K562 (cell line): ENCODE measurements at regions not wholly inside any gene's neighbourhood (a gene's known extent, or its start where the extent isn't known, plus 50 kb on each side); places are given as distances from the start of the nearest gene placed in this dataset.

Experiments
- ATAC-seq: fragments of 200-7000 bp; cut with Tn5 transposase; 3 replicates; pipeline ENCODE4 v1.9.1; 2020; ENCODE audit warnings: moderate library complexity
- BruUV-seq: library from RNA; stranded (reverse); fragments of 400-500 nt; replicated peaks from 2 replicates; lab custom pipeline; 2021; lab: Mats Ljungman, UMichigan
- CTCF ChIA-PET: fragments of 300-600 bp; formaldehyde crosslinking; extraction: SDS; loops from one replicate; lab custom pipeline; 2021; ENCODE audit warnings: low intra/inter-chr PET ratio; lab: Yijun Ruan, JAX
- POLR2A ChIA-PET: fragments of 300-600, 350-650 bp; sonication (Branson Sonifier 250); formaldehyde crosslinking; extraction: SDS; loops from one replicate; lab custom pipeline; 2021; ENCODE audit warnings: antibody characterized with exemption, inconsistent platforms; lab: Yijun Ruan, JAX
- DNase-seq, 4 experiments: peaks; one replicate each; pipeline versions ENCODE4 v3.0.0 to v3.0.0-alpha.2; 2011 to 2018; ENCODE audit warnings: low spot score in 3 of 4, mixed read lengths in 3 of 4; ENCODE audit errors: extremely low read depth in 1 of 4
- FAIRE-seq: peaks from 2 replicates; lab custom pipeline; 2011; peaks lifted over from hg19 to GRCh38; lab: Jason Lieb, UNC
- H2AFZ ChIP-seq: 2 replicates; pipeline ENCODE4 v1.6.0; 2011; ENCODE audit warnings: low read depth, low read length, control low read depth, inconsistent platforms
- H3K27ac ChIP-seq: fragments of 200-600 bp; 3 replicates; pipeline ENCODE4 v1.8.0; 2011; ENCODE audit warnings: low read depth, mild to moderate bottlenecking, control low read depth, inconsistent platforms, low read length, moderate library complexity, mixed read lengths; ENCODE audit errors: extremely low read depth
- H3K27me3 ChIP-seq, 2 experiments: fragments of 300-600 bp in 1 of 2; 2 replicates in 1 of 2; 3 replicates in 1 of 2; pipeline versions ENCODE4 v1.6.0 to v1.8.0; 2011; ENCODE audit warnings: inconsistent platforms in 2 of 2, low read length in 2 of 2, mild to moderate bottlenecking in 1 of 2, mixed read lengths in 1 of 2, moderate library complexity in 1 of 2; ENCODE audit not compliant: control insufficient read depth in 2 of 2, insufficient read depth in 2 of 2
- H3K36me3 ChIP-seq: fragments of 300-600 bp; 3 replicates; pipeline ENCODE4 v1.8.0; 2011; ENCODE audit warnings: mild to moderate bottlenecking, low read length, inconsistent platforms; ENCODE audit not compliant: control insufficient read depth, insufficient read depth
- H3K4me1 ChIP-seq, 2 experiments: fragments of 200-600 bp in 1 of 2; replicated peaks in 1 of 2; 2 replicates in 1 of 2; 3 replicates in 1 of 2; pipeline versions ENCODE4 v1.5.1 to v1.8.0; 2011; ENCODE audit warnings: inconsistent platforms in 2 of 2, low read length in 2 of 2, mild to moderate bottlenecking in 1 of 2, mixed read lengths in 1 of 2, moderate library complexity in 1 of 2; ENCODE audit not compliant: control insufficient read depth in 2 of 2, insufficient read depth in 2 of 2
- H3K4me2 ChIP-seq: 2 replicates; pipeline ENCODE4 v1.6.1; 2011; ENCODE audit warnings: low read length, control low read depth, inconsistent platforms, mixed read lengths; ENCODE audit not compliant: insufficient read depth
- H3K4me3 ChIP-seq: fragments of 200-600 bp; sonication (generic), shearing (Covaris generic); 2 replicates; pipeline ENCODE4 v1.5.1; 2016; ENCODE audit warnings: control low read depth, inconsistent platforms
- H3K79me2 ChIP-seq: fragments of 200-600 bp; 3 replicates; pipeline ENCODE4 v1.8.0; 2011; ENCODE audit warnings: low read length, inconsistent platforms; ENCODE audit not compliant: control insufficient read depth, insufficient read depth
- H3K9ac ChIP-seq, 2 experiments: 2 replicates each; pipeline versions ENCODE4 v1.6.0 to v1.6.1; 2011; ENCODE audit warnings: low read depth in 2 of 2, low read length in 2 of 2, control low read depth in 1 of 2, inconsistent platforms in 1 of 2, mild to moderate bottlenecking in 1 of 2, mixed read lengths in 1 of 2; ENCODE audit not compliant: insufficient read depth in 1 of 2
- H3K9me1 ChIP-seq: one replicate; pipeline ENCODE4 v1.6.0; 2011; ENCODE audit warnings: inconsistent platforms, mild to moderate bottlenecking, low read length, moderate library complexity; ENCODE audit not compliant: control insufficient read depth, insufficient read depth
- H3K9me3 ChIP-seq: replicated peaks from 2 replicates; pipeline ENCODE4 v1.5.1; 2011; ENCODE audit warnings: low read depth, low read length, inconsistent platforms; ENCODE audit not compliant: control insufficient read depth, insufficient read depth
- H4K20me1 ChIP-seq: replicated peaks from 2 replicates; pipeline ENCODE4 v1.6.1; 2011; ENCODE audit warnings: low read length, inconsistent platforms, mixed read lengths; ENCODE audit not compliant: control insufficient read depth, insufficient read depth
- FOXM1 ChIP-seq, 2 experiments: fragments of 450-650 bp in 1 of 2; sonication (generic) in 1 of 2; formaldehyde crosslinking in 1 of 2; IDR thresholded peaks; 2 replicates each; pipeline versions ENCODE4 v1.6.1 to v1.9.0; 2017 to 2022; ENCODE audit warnings: low read depth in 2 of 2, mild to moderate bottlenecking in 2 of 2, missing genetic modification reagents in 1 of 2, moderate library complexity in 1 of 2
- GATA2 ChIP-seq: sonication (generic); formaldehyde crosslinking; IDR thresholded peaks from 2 replicates; pipeline ENCODE4 v1.4.0; 2020; ENCODE audit warnings: mild to moderate bottlenecking, missing genetic modification reagents
- KAT8 ChIP-seq: fragments of 450-650 bp; IDR thresholded peaks from 2 replicates; pipeline ENCODE4 v1.6.1; 2016; ENCODE audit warnings: low read depth, mild to moderate bottlenecking
- NFATC3 ChIP-seq: fragments of 450-650 bp; IDR thresholded peaks from 2 replicates; pipeline ENCODE4 v1.6.1; 2017; ENCODE audit warnings: mild to moderate bottlenecking
- PHF21A ChIP-seq: fragments of 450-650 bp; IDR thresholded peaks from 2 replicates; pipeline ENCODE4 v1.6.1; 2017; ENCODE audit warnings: low read depth, borderline replicate concordance
- STAG1 ChIP-seq: sonication (generic); formaldehyde crosslinking; IDR thresholded peaks from 2 replicates; pipeline ENCODE4 v1.5.0; 2020; ENCODE audit warnings: missing genetic modification reagents, borderline replicate concordance
- ZNF3 ChIP-seq: fragments of 250-450 bp; sonication (Bioruptor Pico); IDR thresholded peaks from 2 replicates; pipeline ENCODE4 v1.5.0; 2021; ENCODE audit warnings: mild to moderate bottlenecking, moderate library complexity
- WGBS: fragments of 100-300 bp; shearing (Covaris generic); methylation state at CpG from one replicate; pipeline ENCODE4 v1.1.6; 2016; ENCODE audit warnings: low coverage, mixed read lengths; ENCODE audit not compliant: insufficient coverage; ENCODE audit errors: missing lambda C conversion rate; 5-methylcytosine and 5-hydroxymethylcytosine counted together
- in situ Hi-C: fragments of 300-500 bp; cut with MboI; formaldehyde crosslinking; loops from 4 replicates; pipeline ENCODE4 v1.15.0; 2018; ENCODE audit warnings: inconsistent platforms, mixed read lengths
- intact Hi-C: fragments of 100-400 bp; cut with micrococcal nuclease; formaldehyde crosslinking; loops from 2 replicates; pipeline ENCODE4 v1.14.2; 2022
- TF ChIP-seq, protein P1 (sequence below): fragments of 450-650 bp; IDR thresholded peaks from 2 replicates; pipeline ENCODE4 v1.6.1; 2017; ENCODE audit warnings: antibody characterized with exemption
- TF ChIP-seq, protein P2 (sequence below): fragments of 250-450 bp; sonication (Bioruptor Pico); IDR thresholded peaks from 2 replicates; pipeline ENCODE4 v1.8.0; 2022; ENCODE audit warnings: moderate library complexity, mild to moderate bottlenecking, inconsistent platforms
- TF ChIP-seq, protein P3 (sequence below), 3 experiments: IDR thresholded peaks in 2 of 3; conservative IDR thresholded peaks in 1 of 3; 2 replicates each; pipeline ENCODE4 v1.5.1; 2011 to 2012; ENCODE audit warnings: low read length in 3 of 3, mild to moderate bottlenecking in 3 of 3, control low read depth in 2 of 3, improper control_type of control experiment in 1 of 3, inconsistent platforms in 1 of 3, low read depth in 1 of 3, mixed read lengths in 1 of 3, moderate library complexity in 1 of 3; ENCODE audit not compliant: insufficient read depth in 2 of 3

- no TSS peak for BruUV-seq
- Histone ChIP-seq H3K9me1 (no peaks in the 10 kb centered on the region), H3K27me3 (peaks cover 0 to 20% of the 10 kb centered on the region in 2 experiments; a peak in 2 of 5 replicates), H3K9me3 (no peaks in the 10 kb centered on the region), H3K4me3 (no peak overlapping the region), H3K79me2 (no peaks in the 10 kb centered on the region), H3K27ac (no peak overlapping the region), H3K9ac (no peak overlapping the region), H3K4me1 (no peaks in the 10 kb centered on the region; a peak in 1 of 5 replicates), H3K4me2 (no peak overlapping the region), H2AFZ (no peak overlapping the region), H4K20me1 (no peaks in the 10 kb centered on the region), H3K36me3 (no peaks in the 10 kb centered on the region)
- TF ChIP-seq PHF21A (no peak), STAG1 (no peak), KAT8 (no peak), ZNF3 (CRISPR knock-in tag) (no peak)
- intact Hi-C loops (no loop called here), in situ Hi-C loops (no loop called here)
- ChIA-PET POLR2A (interaction anchor here (0.7 kb wide), 1 partner anchor 106 kb away, joined by 3 read pairs; no protein-coding TSS in a partner anchor), CTCF (no interaction called here)
- WGBS, result 9% methylated on average over 7 of the region's 8 CpGs
- no peak for ATAC-seq
- FAIRE-seq, result no peak
- DNase-seq, result no peak
These were observed 96.3 kb upstream of the CLMN start for GRCh38 chr14:95415993-95416392.

DNA sequence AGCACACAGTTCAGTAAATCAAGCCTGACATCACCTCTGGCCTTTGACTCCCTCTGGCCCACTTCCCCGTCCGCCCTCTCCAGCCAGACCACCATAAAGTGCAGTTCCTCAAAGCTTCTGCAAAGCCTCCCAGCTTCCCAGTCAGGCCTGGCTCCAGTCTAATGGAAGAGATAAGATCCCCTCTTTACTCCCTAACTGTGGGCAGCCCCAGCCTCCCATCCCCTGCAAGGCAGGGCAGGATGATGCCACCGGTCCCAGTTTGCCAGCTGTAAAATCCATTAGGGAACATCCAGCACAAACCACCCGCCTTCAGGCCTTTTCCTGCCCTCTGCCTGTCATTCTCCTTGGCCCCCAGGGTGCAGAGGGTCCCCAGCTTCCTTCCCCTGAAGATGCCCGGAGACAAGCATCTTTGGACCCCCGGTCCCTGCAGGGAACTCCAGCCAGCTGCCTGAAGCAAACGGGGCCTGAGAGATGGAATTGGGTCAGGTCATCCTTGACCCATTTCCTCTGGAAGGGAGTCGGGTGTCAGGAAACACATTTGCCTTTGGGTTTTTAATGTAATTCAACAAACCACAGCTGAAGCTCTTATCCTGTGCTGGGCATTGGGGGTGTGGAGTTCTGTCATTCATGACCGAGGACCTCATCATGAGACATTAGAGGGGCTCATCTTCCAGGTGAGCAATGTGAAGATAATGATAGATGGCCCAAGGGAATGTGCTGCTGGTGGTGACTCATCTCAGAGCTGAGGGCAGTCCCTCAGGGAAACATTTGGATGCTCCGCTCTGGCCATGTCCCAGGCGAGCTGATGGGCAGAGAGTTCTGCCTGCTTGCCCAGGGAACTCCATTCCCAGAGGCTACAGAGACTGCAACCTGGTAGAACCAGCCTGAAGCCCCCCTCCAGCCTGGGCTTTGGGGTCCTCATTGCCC lies 93.8 kb upstream of the CLMN start:
- DNase-seq (no peak), ATAC-seq (no peak), FAIRE-seq (no peak)
- intact Hi-C loops (no loop called here), in situ Hi-C loops (no loop called here)
- Histone ChIP-seq H3K79me2 (no peaks in the 10 kb centered on the region), H3K9me3 (no peaks in the 10 kb centered on the region), H3K4me2 (no peak overlapping the region), H3K4me3 (no peak overlapping the region), H3K9me1 (no peaks in the 10 kb centered on the region), H3K27ac (no peak overlapping the region), H2AFZ (no peak overlapping the region), H3K27me3 (peaks cover 3 to 33% of the 10 kb centered on the region in 2 experiments; a peak in 3 of 5 replicates), H3K36me3 (no peaks in the 10 kb centered on the region), H3K9ac (no peak overlapping the region), H4K20me1 (no peaks in the 10 kb centered on the region), H3K4me1 (no peaks in the 10 kb centered on the region; a peak in 1 of 5 replicates)
- POLR2A ChIA-PET, result no interaction called here
- CTCF ChIA-PET, result no interaction called here
- no TSS peak for BruUV-seq
- WGBS, result 5% methylated on average over 7 of the region's 11 CpGs
- no peak for TF ChIP-seq FOXM1 (IDR thresholded peaks at IDR 0.05; ENCODE audit: low read depth)
- no peak for TF ChIP-seq FOXM1 (CRISPR knock-in tag; IDR thresholded peaks at IDR 0.05; ENCODE audit: low read depth)
- TF ChIP-seq, protein P1, sequence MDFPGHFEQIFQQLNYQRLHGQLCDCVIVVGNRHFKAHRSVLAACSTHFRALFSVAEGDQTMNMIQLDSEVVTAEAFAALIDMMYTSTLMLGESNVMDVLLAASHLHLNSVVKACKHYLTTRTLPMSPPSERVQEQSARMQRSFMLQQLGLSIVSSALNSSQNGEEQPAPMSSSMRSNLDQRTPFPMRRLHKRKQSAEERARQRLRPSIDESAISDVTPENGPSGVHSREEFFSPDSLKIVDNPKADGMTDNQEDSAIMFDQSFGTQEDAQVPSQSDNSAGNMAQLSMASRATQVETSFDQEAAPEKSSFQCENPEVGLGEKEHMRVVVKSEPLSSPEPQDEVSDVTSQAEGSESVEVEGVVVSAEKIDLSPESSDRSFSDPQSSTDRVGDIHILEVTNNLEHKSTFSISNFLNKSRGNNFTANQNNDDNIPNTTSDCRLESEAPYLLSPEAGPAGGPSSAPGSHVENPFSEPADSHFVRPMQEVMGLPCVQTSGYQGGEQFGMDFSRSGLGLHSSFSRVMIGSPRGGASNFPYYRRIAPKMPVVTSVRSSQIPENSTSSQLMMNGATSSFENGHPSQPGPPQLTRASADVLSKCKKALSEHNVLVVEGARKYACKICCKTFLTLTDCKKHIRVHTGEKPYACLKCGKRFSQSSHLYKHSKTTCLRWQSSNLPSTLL, result no peak
- no peak for TF ChIP-seq NFATC3
- TF ChIP-seq GATA2 (CRISPR knock-in tag), result no peak
- TF ChIP-seq, protein P2, sequence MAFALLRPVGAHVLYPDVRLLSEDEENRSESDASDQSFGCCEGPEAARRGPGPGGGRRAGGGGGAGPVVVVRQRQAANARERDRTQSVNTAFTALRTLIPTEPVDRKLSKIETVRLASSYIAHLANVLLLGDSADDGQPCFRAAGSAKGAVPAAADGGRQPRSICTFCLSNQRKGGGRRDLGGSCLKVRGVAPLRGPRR (CRISPR knock-in tag), result no peak
- TF ChIP-seq, protein P3, sequence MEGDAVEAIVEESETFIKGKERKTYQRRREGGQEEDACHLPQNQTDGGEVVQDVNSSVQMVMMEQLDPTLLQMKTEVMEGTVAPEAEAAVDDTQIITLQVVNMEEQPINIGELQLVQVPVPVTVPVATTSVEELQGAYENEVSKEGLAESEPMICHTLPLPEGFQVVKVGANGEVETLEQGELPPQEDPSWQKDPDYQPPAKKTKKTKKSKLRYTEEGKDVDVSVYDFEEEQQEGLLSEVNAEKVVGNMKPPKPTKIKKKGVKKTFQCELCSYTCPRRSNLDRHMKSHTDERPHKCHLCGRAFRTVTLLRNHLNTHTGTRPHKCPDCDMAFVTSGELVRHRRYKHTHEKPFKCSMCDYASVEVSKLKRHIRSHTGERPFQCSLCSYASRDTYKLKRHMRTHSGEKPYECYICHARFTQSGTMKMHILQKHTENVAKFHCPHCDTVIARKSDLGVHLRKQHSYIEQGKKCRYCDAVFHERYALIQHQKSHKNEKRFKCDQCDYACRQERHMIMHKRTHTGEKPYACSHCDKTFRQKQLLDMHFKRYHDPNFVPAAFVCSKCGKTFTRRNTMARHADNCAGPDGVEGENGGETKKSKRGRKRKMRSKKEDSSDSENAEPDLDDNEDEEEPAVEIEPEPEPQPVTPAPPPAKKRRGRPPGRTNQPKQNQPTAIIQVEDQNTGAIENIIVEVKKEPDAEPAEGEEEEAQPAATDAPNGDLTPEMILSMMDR (IDR thresholded peaks at IDR 0.05 in 2 of 3, conservative IDR thresholded peaks at IDR 0.05 in 1 of 3; ENCODE audit: insufficient read depth in 2 of 3, low read depth in 1 of 3, low read length in 3 of 3), result no peak
